ENCODE measurements at regions not wholly inside any gene's neighbourhood (a gene's known extent, or its start where the extent isn't known, plus 50 kb on each side); places are given as distances from the start of the nearest gene placed in this dataset.

- TF ChIP-seq CTCF (IDR thresholded peaks at IDR 0.05): no peak
- ATAC-seq: no peak
Observed at GRCh38 chr20:11556410-11556809, 361.3 kb upstream of the BTBD3 start.

GRCh38 chr20:11564491-11564890, 353.2 kb upstream of the BTBD3 start:
- no peaks in the 10 kb centered on the region for H3K9me3 ChIP-seq
- H3K4me3 ChIP-seq: no peak overlapping the region
- intact Hi-C loops (cut with DNase I, micrococcal nuclease): no loop called here
- ATAC-seq (no peak), DNase-seq (no peak)
- TF ChIP-seq CTCF (IDR thresholded peaks at IDR 0.05): no peak
- no peaks in the 10 kb centered on the region for H3K4me1 ChIP-seq (ENCODE audit: low read depth)
- no peaks in the 10 kb centered on the region for H3K36me3 ChIP-seq (ENCODE audit: low read depth)

More at GRCh38 chr20:11556410-11556809, 361.3 kb upstream of the BTBD3 start:
- Histone ChIP-seq H3K4me3 (no peak overlapping the region), H3K36me3 (ENCODE audit: low read depth) (no peaks in the 10 kb centered on the region), H3K9me3 (no peaks in the 10 kb centered on the region), H3K4me1 (ENCODE audit: low read depth) (peaks cover 5% of the 10 kb centered on the region)
- no peak for DNase-seq
- intact Hi-C loops (cut with DNase I, micrococcal nuclease): no loop called here

GRCh38 chr20:11569163-11569562, 348.5 kb upstream of the BTBD3 start:
- intact Hi-C loops (cut with DNase I, micrococcal nuclease): no loop called here
- DNase-seq (no peak), ATAC-seq (no peak)
- Histone ChIP-seq H3K36me3 (ENCODE audit: low read depth) (no peaks in the 10 kb centered on the region), H3K4me3 (no peak overlapping the region), H3K9me3 (no peaks in the 10 kb centered on the region), H3K4me1 (ENCODE audit: low read depth) (no peaks in the 10 kb centered on the region)
- TF ChIP-seq CTCF (IDR thresholded peaks at IDR 0.05): no peak

- intact Hi-C loops (cut with DNase I, micrococcal nuclease): no loop called here
- no peaks in the 10 kb centered on the region for H3K36me3 ChIP-seq (ENCODE audit: low read depth)
- DNase-seq (no peak), ATAC-seq (no peak)
- H3K4me1 ChIP-seq (ENCODE audit: low read depth): no peaks in the 10 kb centered on the region
- H3K4me3 ChIP-seq: no peak overlapping the region
- H3K9me3 ChIP-seq: no peaks in the 10 kb centered on the region
- no peak for TF ChIP-seq CTCF (IDR thresholded peaks at IDR 0.05)
Observed at GRCh38 chr20:11573507-11573906, 344.2 kb upstream of the BTBD3 start.

- DNase-seq: no peak
- Histone ChIP-seq H3K4me1 (ENCODE audit: low read depth) (no peaks in the 10 kb centered on the region), H3K36me3 (ENCODE audit: low read depth) (no peaks in the 10 kb centered on the region), H3K4me3 (no peak overlapping the region), H3K9me3 (no peaks in the 10 kb centered on the region)
- ATAC-seq: no peak
- intact Hi-C loops (cut with DNase I, micrococcal nuclease): no loop called here
- TF ChIP-seq CTCF (IDR thresholded peaks at IDR 0.05): no peak
Observed at GRCh38 chr20:11581271-11581670, 336.4 kb upstream of the BTBD3 start.

- Histone ChIP-seq H3K9me3 (no peaks in the 10 kb centered on the region), H3K4me1 (ENCODE audit: low read depth) (no peaks in the 10 kb centered on the region), H3K4me3 (no peak overlapping the region), H3K36me3 (ENCODE audit: low read depth) (no peaks in the 10 kb centered on the region)
- DNase-seq (no peak), ATAC-seq (no peak)
- intact Hi-C loops (cut with DNase I, micrococcal nuclease): no loop called here
- TF ChIP-seq CTCF (IDR thresholded peaks at IDR 0.05): no peak
Observed at GRCh38 chr20:11582060-11582459, 335.6 kb upstream of the BTBD3 start.

Measured in mucosa of descending colon (tissue), 3 donors.